MCF 10A (cell line): ENCODE measurements at regions not wholly inside any gene's neighbourhood (a gene's known extent, or its start where the extent isn't known, plus 50 kb on each side); places are given as distances from the start of the nearest gene placed in this dataset.

Experiments used
- BruUV-seq: library from RNA; stranded (reverse); fragments of 400-500 nt; replicated peaks from 2 replicates; lab custom pipeline; 2021; lab: Mats Ljungman, UMichigan
- CTCF ChIA-PET: fragments of 300-600 bp; sonication (Branson Sonifier 250); formaldehyde crosslinking; extraction: SDS; loops from one replicate; lab custom pipeline; 2021; ENCODE audit warnings: antibody characterized with exemption, inconsistent platforms; lab: Yijun Ruan, JAX
- POLR2A ChIA-PET: fragments of 300-600, 350-650 bp; sonication (Branson Sonifier 250); formaldehyde crosslinking; extraction: SDS; loops from one replicate; lab custom pipeline; 2020; ENCODE audit warnings: antibody characterized with exemption, inconsistent platforms; lab: Yijun Ruan, JAX
- DNase-seq: peaks from one replicate; pipeline ENCODE4 v3.0.0-alpha.2; 2018; ENCODE audit not compliant: unreplicated experiment
- H3K27ac Mint-ChIP-seq: one replicate; pipeline ENCODE4 v1.8.0; 2022; ENCODE audit warnings: mild to moderate bottlenecking, low read depth, mixed read lengths; ENCODE audit not compliant: unreplicated experiment
- H3K27me3 Mint-ChIP-seq: one replicate; pipeline ENCODE4 v1.8.0; 2022; ENCODE audit warnings: mixed read lengths; ENCODE audit not compliant: insufficient read depth, unreplicated experiment
- H3K36me3 Mint-ChIP-seq: one replicate; pipeline ENCODE4 v1.8.0; 2022; ENCODE audit warnings: mild to moderate bottlenecking, moderate library complexity, mixed read lengths; ENCODE audit not compliant: insufficient read depth, unreplicated experiment
- H3K4me1 Mint-ChIP-seq: one replicate; pipeline ENCODE4 v1.8.0; 2022; ENCODE audit warnings: mixed read lengths; ENCODE audit not compliant: insufficient read depth, unreplicated experiment
- H3K4me3 Mint-ChIP-seq: one replicate; pipeline ENCODE4 v1.8.0; 2022; ENCODE audit warnings: mild to moderate bottlenecking, moderate library complexity, mixed read lengths; ENCODE audit not compliant: unreplicated experiment
- H3K9me3 Mint-ChIP-seq: one replicate; pipeline ENCODE4 v1.8.0; 2022; ENCODE audit warnings: mixed read lengths; ENCODE audit not compliant: unreplicated experiment
- intact Hi-C: fragments of 100-400 bp; cut with micrococcal nuclease; formaldehyde crosslinking; loops from 2 replicates; pipeline ENCODE4 v1.14.1; 2022
- TF ChIP-seq, protein P1 (sequence below): fragments of 200-600 bp; IDR thresholded peaks from one replicate; pipeline ENCODE4 v1.8.0; 2022; ENCODE audit warnings: antibody characterized with exemption, mild to moderate bottlenecking; ENCODE audit not compliant: unreplicated experiment

DNA sequence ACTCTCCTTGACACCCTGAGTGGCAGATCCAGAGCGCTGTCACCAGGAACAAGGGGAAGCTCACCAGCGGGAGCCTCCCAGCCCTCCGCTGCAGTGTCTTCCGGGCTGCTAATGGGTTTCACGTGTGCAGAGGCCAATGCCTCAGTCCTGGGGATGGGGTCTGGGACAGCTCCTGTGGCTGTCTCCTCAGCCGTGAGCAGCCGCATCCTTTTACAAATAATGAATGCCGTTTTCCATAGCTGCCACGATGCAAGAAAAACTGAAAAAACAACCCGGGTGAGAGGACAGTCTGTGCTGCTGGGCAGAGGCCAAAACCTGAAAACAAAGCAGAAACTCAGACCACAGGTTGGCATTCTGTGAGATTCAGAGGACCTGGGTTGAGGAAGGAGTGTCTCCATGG is 212.2 kb upstream of the RAB4A start:
- Mint-ChIP-seq H3K36me3 (no peaks in the 10 kb centered on the region), H3K27me3 (peaks cover 18% of the 10 kb centered on the region), H3K9me3 (no peaks in the 10 kb centered on the region), H3K4me1 (peaks cover 20% of the 10 kb centered on the region), H3K4me3 (no peak overlapping the region), H3K27ac (no peak overlapping the region)
- intact Hi-C loops: no loop called here
- no TSS peak for BruUV-seq
- peak; percentile 46 for DNase-seq
- ChIA-PET CTCF (no interaction called here), POLR2A (interaction anchor here (0.6 to 1.0 kb wide), 2 partner anchors 11 to 344 kb away, joined by 3 read pairs; no protein-coding TSS in a partner anchor)
- TF ChIP-seq, protein P1, sequence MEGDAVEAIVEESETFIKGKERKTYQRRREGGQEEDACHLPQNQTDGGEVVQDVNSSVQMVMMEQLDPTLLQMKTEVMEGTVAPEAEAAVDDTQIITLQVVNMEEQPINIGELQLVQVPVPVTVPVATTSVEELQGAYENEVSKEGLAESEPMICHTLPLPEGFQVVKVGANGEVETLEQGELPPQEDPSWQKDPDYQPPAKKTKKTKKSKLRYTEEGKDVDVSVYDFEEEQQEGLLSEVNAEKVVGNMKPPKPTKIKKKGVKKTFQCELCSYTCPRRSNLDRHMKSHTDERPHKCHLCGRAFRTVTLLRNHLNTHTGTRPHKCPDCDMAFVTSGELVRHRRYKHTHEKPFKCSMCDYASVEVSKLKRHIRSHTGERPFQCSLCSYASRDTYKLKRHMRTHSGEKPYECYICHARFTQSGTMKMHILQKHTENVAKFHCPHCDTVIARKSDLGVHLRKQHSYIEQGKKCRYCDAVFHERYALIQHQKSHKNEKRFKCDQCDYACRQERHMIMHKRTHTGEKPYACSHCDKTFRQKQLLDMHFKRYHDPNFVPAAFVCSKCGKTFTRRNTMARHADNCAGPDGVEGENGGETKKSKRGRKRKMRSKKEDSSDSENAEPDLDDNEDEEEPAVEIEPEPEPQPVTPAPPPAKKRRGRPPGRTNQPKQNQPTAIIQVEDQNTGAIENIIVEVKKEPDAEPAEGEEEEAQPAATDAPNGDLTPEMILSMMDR: no peak

DNA sequence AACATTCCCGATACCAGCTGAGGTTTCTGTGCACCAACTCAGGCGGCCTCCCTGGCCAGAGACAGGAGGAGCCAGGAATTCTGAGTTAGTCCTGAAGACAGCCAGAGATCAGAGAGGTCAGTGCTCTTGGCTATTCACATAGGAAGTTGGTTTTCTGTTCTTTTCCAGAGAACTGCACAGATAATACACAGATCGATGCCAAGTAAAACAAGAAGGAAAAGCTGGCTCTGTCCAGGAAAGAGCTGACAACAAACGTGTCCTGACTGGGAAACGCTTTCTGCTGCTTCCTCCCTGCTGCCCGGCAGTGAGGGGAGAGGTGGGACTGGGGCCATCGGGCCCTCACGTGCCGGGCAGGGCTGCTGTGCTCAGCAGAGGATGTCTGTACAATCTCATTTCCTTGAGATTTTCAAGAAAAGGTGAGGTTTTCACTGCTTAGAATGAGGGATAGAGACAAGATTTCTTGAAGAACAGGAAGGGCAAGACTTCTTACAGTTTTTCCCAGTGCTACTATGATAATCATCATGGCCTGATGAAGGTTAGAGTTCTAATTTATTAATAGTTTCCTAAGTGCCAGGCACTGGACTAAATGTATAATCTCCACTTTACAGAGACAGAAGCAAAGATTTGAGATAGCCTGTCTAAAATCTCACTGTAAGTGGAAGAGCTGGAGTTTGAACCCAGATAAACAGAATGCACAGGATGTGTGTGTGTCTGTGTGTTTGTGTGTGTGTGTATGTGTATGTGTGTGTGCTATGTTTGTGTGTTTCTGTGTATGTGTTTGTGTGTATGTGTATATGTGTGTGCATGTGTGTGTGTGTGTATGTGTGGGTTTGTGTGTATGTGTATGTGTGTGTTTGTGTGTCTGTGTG is 211.0 kb upstream of the RAB4A start:
- intact Hi-C loops: loop anchor here (5.0 kb wide), 1 partner anchor 167 kb away; no protein-coding TSS in a partner anchor
- CTCF ChIA-PET: interaction anchor here (0.9 kb wide), 1 partner anchor 34 kb away, joined by 3 read pairs; no protein-coding TSS in a partner anchor
- Mint-ChIP-seq H3K27ac (peak overlapping the region; percentile 13), H3K4me3 (no peak overlapping the region), H3K9me3 (no peaks in the 10 kb centered on the region), H3K27me3 (peaks cover 15% of the 10 kb centered on the region), H3K4me1 (peaks cover 28% of the 10 kb centered on the region), H3K36me3 (no peaks in the 10 kb centered on the region)
- POLR2A ChIA-PET: interaction anchor here (0.9 to 1.6 kb wide), 3 partner anchors 10 to 88 kb away, joined by 3 to 4 read pairs (median 4); no protein-coding TSS in a partner anchor
- TF ChIP-seq, protein P1: no peak
- peak; percentile 85 for DNase-seq
- BruUV-seq: no TSS peak

DNA sequence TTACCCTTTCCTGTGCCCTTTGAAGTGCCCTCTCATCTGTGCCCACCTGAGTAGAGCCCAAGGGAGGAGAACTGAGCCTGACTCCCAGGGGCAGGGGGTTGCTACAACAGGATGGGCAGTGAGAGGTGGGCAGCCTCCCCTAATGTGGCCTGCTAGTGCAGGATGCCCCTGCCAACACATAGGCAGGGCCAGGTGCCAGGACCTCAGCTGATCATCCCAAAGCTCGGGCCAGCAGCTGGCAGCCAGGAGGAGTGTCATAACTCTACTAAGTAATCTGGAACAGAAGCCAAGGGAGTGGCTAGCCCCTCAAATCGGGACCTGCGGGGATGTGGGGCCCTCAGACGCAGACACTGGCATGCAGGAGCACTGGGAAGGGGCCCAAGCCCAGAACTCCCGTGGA is 208.8 kb upstream of the RAB4A start:
- TF ChIP-seq, protein P1: no peak
- Mint-ChIP-seq H3K36me3 (no peaks in the 10 kb centered on the region), H3K27ac (no peak overlapping the region), H3K9me3 (no peaks in the 10 kb centered on the region), H3K4me1 (peaks cover 28% of the 10 kb centered on the region), H3K27me3 (peaks cover 3% of the 10 kb centered on the region), H3K4me3 (no peak overlapping the region)
- CTCF ChIA-PET: no interaction called here
- POLR2A ChIA-PET: no interaction called here
- intact Hi-C loops: loop anchor here (5.0 kb wide), 1 partner anchor 165 kb away; no protein-coding TSS in a partner anchor
- no TSS peak for BruUV-seq
- DNase-seq: peak; percentile 56

DNA sequence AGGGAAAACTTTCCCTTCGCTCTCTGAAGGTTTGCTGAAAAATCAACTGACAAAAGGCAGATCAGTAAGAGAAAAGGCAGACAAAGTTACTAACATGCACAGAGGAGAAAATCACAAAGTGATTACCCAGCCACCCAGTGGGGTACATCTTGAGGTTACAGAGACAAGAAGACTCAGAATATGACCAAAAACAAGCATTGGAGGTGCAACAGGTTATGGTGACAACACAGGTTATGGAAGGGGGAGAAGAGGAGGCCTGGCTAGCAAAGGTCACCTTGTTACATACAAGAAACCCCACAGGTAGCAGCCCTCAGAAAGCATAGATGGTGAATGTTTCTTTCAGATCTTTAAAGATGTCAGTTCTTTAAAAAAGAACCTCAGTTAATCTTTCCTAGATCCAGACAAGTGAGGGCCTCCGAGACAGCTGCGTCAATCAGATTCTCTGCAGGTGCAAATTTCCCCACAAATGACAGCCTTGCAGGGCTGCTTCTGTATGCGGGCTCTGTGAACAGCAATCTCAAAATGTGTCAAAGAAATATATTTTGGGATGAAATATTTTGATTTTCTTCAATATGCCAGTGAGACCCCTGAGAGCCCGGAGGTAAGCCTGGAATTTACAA is 207.6 kb upstream of the RAB4A start:
- peaks cover 28% of the 10 kb centered on the region for H3K4me1 Mint-ChIP-seq
- POLR2A ChIA-PET: interaction anchor here (0.6 to 0.7 kb wide), 2 partner anchors 40 to 162 kb away, joined by 3 read pairs; no protein-coding TSS in a partner anchor
- H3K27me3 Mint-ChIP-seq: peaks cover 14% of the 10 kb centered on the region
- BruUV-seq: no TSS peak
- DNase-seq: no peak
- no peak overlapping the region for H3K27ac Mint-ChIP-seq
- no peaks in the 10 kb centered on the region for H3K9me3 Mint-ChIP-seq
- H3K36me3 Mint-ChIP-seq: no peaks in the 10 kb centered on the region
- TF ChIP-seq, protein P1: no peak
- intact Hi-C loops: loop anchor here (5.0 kb wide), 1 partner anchor 164 kb away; no protein-coding TSS in a partner anchor
- CTCF ChIA-PET: interaction anchor here (0.6 to 0.8 kb wide), 2 partner anchors 162 to 1223 kb away, joined by 3 read pairs; no protein-coding TSS in a partner anchor
- no peak overlapping the region for H3K4me3 Mint-ChIP-seq
